ENCODE measurements at regions not wholly inside any gene's neighbourhood (a gene's known extent, or its start where the extent isn't known, plus 50 kb on each side); places are given as distances from the start of the nearest gene placed in this dataset.

GRCh38 chr5:57103317-57103907 lies 70.4 kb upstream of the GPBP1 start:
- peaks cover 4 to 18% (median 12%) of the 10 kb centered on the region in 7 donors for H3K9me3 Mint-ChIP-seq
- no peaks in the 10 kb centered on the region for H3K4me1 Mint-ChIP-seq
- no peak overlapping the region for H3K4me3 ChIP-seq (replicated peaks in 1 of 3; ENCODE audit: low read depth in 2 of 3, low read length in 3 of 3)
- intact Hi-C loops (cut with micrococcal nuclease): no loop called here
- H3K9ac ChIP-seq (ENCODE audit: insufficient read depth, low read length, poor library complexity, severe bottlenecking): no peak overlapping the region
- no peaks in the 10 kb centered on the region for H4K20me1 ChIP-seq (ENCODE audit: insufficient read depth, low read length)
- DNase-seq: no peak
- no peaks in the 10 kb centered on the region for H3K27me3 ChIP-seq (ENCODE audit: control insufficient read depth in 2 of 2, insufficient read depth in 2 of 2, low read length in 2 of 2)
- peaks cover 0 to 6% of the 10 kb centered on the region in 2 donors for H3K9me3 ChIP-seq (replicated peaks in 1 of 2; ENCODE audit: control insufficient read depth in 1 of 2, insufficient read depth in 1 of 2, low read length in 2 of 2)
- no peak overlapping the region for H3K4me3 Mint-ChIP-seq
- H3K4me1 ChIP-seq (ENCODE audit: control insufficient read depth in 1 of 2, insufficient read depth in 2 of 2, low read length in 2 of 2): no peaks in the 10 kb centered on the region
- no peaks in the 10 kb centered on the region for H3K36me3 Mint-ChIP-seq
- H3K27ac ChIP-seq (ENCODE audit: low read depth in 1 of 2, low read length in 2 of 2): no peak overlapping the region
- peaks cover 0 to 3% (median 2%) of the 10 kb centered on the region in 3 donors for H3K27me3 Mint-ChIP-seq (ENCODE audit: low read depth in 3 of 3)
- WGBS (ENCODE audit: insufficient coverage): 100% methylated on average over 2 of the region's 5 CpGs
- H2AFZ ChIP-seq (ENCODE audit: insufficient read depth, low read depth, low read length, poor library complexity, severe bottlenecking): no peak overlapping the region
- H3K27ac Mint-ChIP-seq: no peak overlapping the region
- TF ChIP-seq, protein P1, sequence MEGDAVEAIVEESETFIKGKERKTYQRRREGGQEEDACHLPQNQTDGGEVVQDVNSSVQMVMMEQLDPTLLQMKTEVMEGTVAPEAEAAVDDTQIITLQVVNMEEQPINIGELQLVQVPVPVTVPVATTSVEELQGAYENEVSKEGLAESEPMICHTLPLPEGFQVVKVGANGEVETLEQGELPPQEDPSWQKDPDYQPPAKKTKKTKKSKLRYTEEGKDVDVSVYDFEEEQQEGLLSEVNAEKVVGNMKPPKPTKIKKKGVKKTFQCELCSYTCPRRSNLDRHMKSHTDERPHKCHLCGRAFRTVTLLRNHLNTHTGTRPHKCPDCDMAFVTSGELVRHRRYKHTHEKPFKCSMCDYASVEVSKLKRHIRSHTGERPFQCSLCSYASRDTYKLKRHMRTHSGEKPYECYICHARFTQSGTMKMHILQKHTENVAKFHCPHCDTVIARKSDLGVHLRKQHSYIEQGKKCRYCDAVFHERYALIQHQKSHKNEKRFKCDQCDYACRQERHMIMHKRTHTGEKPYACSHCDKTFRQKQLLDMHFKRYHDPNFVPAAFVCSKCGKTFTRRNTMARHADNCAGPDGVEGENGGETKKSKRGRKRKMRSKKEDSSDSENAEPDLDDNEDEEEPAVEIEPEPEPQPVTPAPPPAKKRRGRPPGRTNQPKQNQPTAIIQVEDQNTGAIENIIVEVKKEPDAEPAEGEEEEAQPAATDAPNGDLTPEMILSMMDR (IDR thresholded peaks at IDR 0.05): no peak
- H3K4me2 ChIP-seq (replicated peaks; ENCODE audit: extremely low read depth, low read length, poor library complexity, severe bottlenecking): no peak overlapping the region
- no peaks in the 10 kb centered on the region for H3K79me2 ChIP-seq (ENCODE audit: insufficient read depth, low read length)
- H3K36me3 ChIP-seq (replicated peaks in 1 of 2; ENCODE audit: control insufficient read depth in 1 of 2, insufficient read depth in 2 of 2, low read length in 2 of 2): no peaks in the 10 kb centered on the region

GRCh38 chr5:57106661-57107060 lies 67.2 kb upstream of the GPBP1 start:
- Mint-ChIP-seq H3K27me3 (ENCODE audit: low read depth in 3 of 3) (peaks cover 2% of the 10 kb centered on the region in 3 donors), H3K27ac (no peak overlapping the region), H3K9me3 (peaks cover 0 to 6% (median 0%) of the 10 kb centered on the region in 7 donors), H3K36me3 (no peaks in the 10 kb centered on the region), H3K4me3 (no peak overlapping the region), H3K4me1 (no peaks in the 10 kb centered on the region)
- TF ChIP-seq, protein P1 (IDR thresholded peaks at IDR 0.05): no peak
- H3K27ac ChIP-seq (ENCODE audit: low read depth in 1 of 2, low read length in 2 of 2): no peak overlapping the region
- H4K20me1 ChIP-seq (ENCODE audit: insufficient read depth, low read length): no peaks in the 10 kb centered on the region
- H3K4me2 ChIP-seq (replicated peaks; ENCODE audit: extremely low read depth, low read length, poor library complexity, severe bottlenecking): no peak overlapping the region
- no peaks in the 10 kb centered on the region for H3K27me3 ChIP-seq (ENCODE audit: control insufficient read depth in 2 of 2, insufficient read depth in 2 of 2, low read length in 2 of 2)
- no peaks in the 10 kb centered on the region for H3K36me3 ChIP-seq (replicated peaks in 1 of 2; ENCODE audit: control insufficient read depth in 1 of 2, insufficient read depth in 2 of 2, low read length in 2 of 2)
- no peak overlapping the region for H3K4me3 ChIP-seq (replicated peaks in 1 of 3; ENCODE audit: low read depth in 2 of 3, low read length in 3 of 3)
- no peaks in the 10 kb centered on the region for H3K9me3 ChIP-seq (replicated peaks in 1 of 2; ENCODE audit: control insufficient read depth in 1 of 2, insufficient read depth in 1 of 2, low read length in 2 of 2)
- H3K79me2 ChIP-seq (ENCODE audit: insufficient read depth, low read length): no peaks in the 10 kb centered on the region
- no peak overlapping the region for H2AFZ ChIP-seq (ENCODE audit: insufficient read depth, low read depth, low read length, poor library complexity, severe bottlenecking)
- intact Hi-C loops (cut with micrococcal nuclease): no loop called here
- no peak for DNase-seq
- no peak overlapping the region for H3K9ac ChIP-seq (ENCODE audit: insufficient read depth, low read length, poor library complexity, severe bottlenecking)
- no CpG with 5 or more reads among the region's 2 CpGs for WGBS (ENCODE audit: insufficient coverage)
- no peaks in the 10 kb centered on the region for H3K4me1 ChIP-seq (ENCODE audit: control insufficient read depth in 1 of 2, insufficient read depth in 2 of 2, low read length in 2 of 2)

Measured in CD14-positive monocyte (primary cell).